ENCODE measurements at regions not wholly inside any gene's neighbourhood (a gene's known extent, or its start where the extent isn't known, plus 50 kb on each side); places are given as distances from the start of the nearest gene placed in this dataset.

GRCh38 chr4:53809816-53810215 lies 218.5 kb upstream of the LNX1 start:
- intact Hi-C loops (cut with DNase I; ENCODE audit: low total_unique reads): no loop called here
- TF ChIP-seq POLR2A (IDR thresholded peaks at IDR 0.05): no peak
- TF ChIP-seq CTCF (IDR thresholded peaks at IDR 0.05): no peak
- WGBS, 2 donors: 76 to 93% methylated on average over 3 of the region's 3 CpGs
- no peak overlapping the region for H3K4me3 ChIP-seq (ENCODE audit: low read depth, poor library complexity, severe bottlenecking)
- no peak for DNase-seq (ENCODE audit: low spot score in 2 of 2)

GRCh38 chr4:53805291-53805690 lies 214.0 kb upstream of the LNX1 start:
- 63 to 71% methylated on average over 5 of the region's 5 CpGs for WGBS, 2 donors
- TF ChIP-seq POLR2A (IDR thresholded peaks at IDR 0.05) (no peak), CTCF (IDR thresholded peaks at IDR 0.05) (no peak)
- intact Hi-C loops (cut with DNase I; ENCODE audit: low total_unique reads): no loop called here
- no peak overlapping the region for H3K4me3 ChIP-seq (ENCODE audit: low read depth, poor library complexity, severe bottlenecking)
- DNase-seq (ENCODE audit: low spot score in 2 of 2): no peak

GRCh38 chr4:53804719-53805118 lies 213.4 kb upstream of the LNX1 start:
- TF ChIP-seq CTCF (IDR thresholded peaks at IDR 0.05): no peak
- TF ChIP-seq POLR2A (IDR thresholded peaks at IDR 0.05): no peak
- no peak overlapping the region for H3K4me3 ChIP-seq (ENCODE audit: low read depth, poor library complexity, severe bottlenecking)
- DNase-seq (ENCODE audit: low spot score in 2 of 2): no peak
- intact Hi-C loops (cut with DNase I; ENCODE audit: low total_unique reads): no loop called here
- 48 to 50% methylated on average over 2 of the region's 2 CpGs for WGBS, 2 donors

GRCh38 chr4:53802500-53802899 lies 211.2 kb upstream of the LNX1 start:
- no peak for DNase-seq (ENCODE audit: low spot score in 2 of 2)
- no peak for TF ChIP-seq POLR2A (IDR thresholded peaks at IDR 0.05)
- no peak overlapping the region for H3K4me3 ChIP-seq (ENCODE audit: low read depth, poor library complexity, severe bottlenecking)
- 75 to 77% methylated on average over 2 of the region's 2 CpGs for WGBS, 2 donors
- intact Hi-C loops (cut with DNase I; ENCODE audit: low total_unique reads): no loop called here

- TF ChIP-seq CTCF (IDR thresholded peaks at IDR 0.05) (no peak), POLR2A (IDR thresholded peaks at IDR 0.05) (no peak)
- no peak overlapping the region for H3K4me3 ChIP-seq (ENCODE audit: low read depth, poor library complexity, severe bottlenecking)
- intact Hi-C loops (cut with DNase I; ENCODE audit: low total_unique reads): no loop called here
- no peak for DNase-seq (ENCODE audit: low spot score in 2 of 2)
- WGBS, 2 donors: 63 to 64% methylated on average over 3 of the region's 3 CpGs
Measured at GRCh38 chr4:53801373-53801772, 210.1 kb upstream of the LNX1 start.

GRCh38 chr4:53800741-53801140 lies 209.5 kb upstream of the LNX1 start:
- no peak overlapping the region for H3K4me3 ChIP-seq (ENCODE audit: low read depth, poor library complexity, severe bottlenecking)
- TF ChIP-seq POLR2A (IDR thresholded peaks at IDR 0.05) (no peak), CTCF (IDR thresholded peaks at IDR 0.05) (no peak)
- no peak for DNase-seq (ENCODE audit: low spot score in 2 of 2)
- intact Hi-C loops (cut with DNase I; ENCODE audit: low total_unique reads): no loop called here
- 86 to 90% methylated on average over 3 of the region's 3 CpGs for WGBS, 2 donors

Measured in lower leg skin (tissue), 4 donors.